ENCODE measurements at regions not wholly inside any gene's neighbourhood (a gene's known extent, or its start where the extent isn't known, plus 50 kb on each side); places are given as distances from the start of the nearest gene placed in this dataset.

- Histone ChIP-seq H3K4me1 (no peaks in the 10 kb centered on the region), H3K9me3 (no peaks in the 10 kb centered on the region), H3K4me3 (no peak overlapping the region), H3K27ac (no peak overlapping the region), H3K27me3 (no peaks in the 10 kb centered on the region), H3K36me3 (replicated peaks in 1 of 2; ENCODE audit: insufficient read depth in 1 of 2, low read depth in 2 of 2) (no peaks in the 10 kb centered on the region)
- DNase-seq: no peak
- intact Hi-C loops (cut with DNase I): no loop called here
- WGBS, 2 donors: 82 to 87% methylated on average over 5 of the region's 5 CpGs
- no peak for ATAC-seq
- TF ChIP-seq POLR2A (IDR thresholded peaks at IDR 0.05) (no peak), CTCF (IDR thresholded peaks at IDR 0.05) (no peak)
Observed at GRCh38 chr4:20532871-20533870, 167.1 kb upstream of the PACRGL start.

- intact Hi-C loops (cut with DNase I): no loop called here
- Histone ChIP-seq H3K4me3 (no peak overlapping the region), H3K4me1 (no peaks in the 10 kb centered on the region), H3K27ac (no peak overlapping the region), H3K27me3 (no peaks in the 10 kb centered on the region), H3K9me3 (no peaks in the 10 kb centered on the region), H3K36me3 (replicated peaks in 1 of 2; ENCODE audit: insufficient read depth in 1 of 2, low read depth in 2 of 2) (no peaks in the 10 kb centered on the region)
- ATAC-seq (no peak), DNase-seq (no peak)
- TF ChIP-seq CTCF (IDR thresholded peaks at IDR 0.05) (no peak), POLR2A (IDR thresholded peaks at IDR 0.05) (no peak)
- 57 to 62% methylated on average over 5 of the region's 5 CpGs for WGBS, 2 donors
Observed at GRCh38 chr4:20538905-20539304, 161.4 kb upstream of the PACRGL start.

GRCh38 chr4:20543131-20543530 lies 157.1 kb upstream of the PACRGL start:
- 57 to 68% methylated on average over 2 of the region's 2 CpGs for WGBS, 2 donors
- TF ChIP-seq CTCF (IDR thresholded peaks at IDR 0.05) (no peak), POLR2A (IDR thresholded peaks at IDR 0.05) (no peak)
- intact Hi-C loops (cut with DNase I): no loop called here
- H3K27me3 ChIP-seq: no peaks in the 10 kb centered on the region
- H3K36me3 ChIP-seq (replicated peaks in 1 of 2; ENCODE audit: insufficient read depth in 1 of 2, low read depth in 2 of 2): no peaks in the 10 kb centered on the region
- no peaks in the 10 kb centered on the region for H3K4me1 ChIP-seq
- DNase-seq (no peak), ATAC-seq (no peak)
- H3K27ac ChIP-seq: no peak overlapping the region
- H3K4me3 ChIP-seq: no peak overlapping the region
- H3K9me3 ChIP-seq: no peaks in the 10 kb centered on the region

- peak; percentile 74 for ATAC-seq
Observed at GRCh38 chr4:20544645-20545044, 155.6 kb upstream of the PACRGL start.

More at GRCh38 chr4:20544645-20545044, 155.6 kb upstream of the PACRGL start:
- H3K4me1 ChIP-seq: no peaks in the 10 kb centered on the region
- H3K36me3 ChIP-seq (replicated peaks in 1 of 2; ENCODE audit: insufficient read depth in 1 of 2, low read depth in 2 of 2): no peaks in the 10 kb centered on the region
- H3K9me3 ChIP-seq: no peaks in the 10 kb centered on the region
- H3K27ac ChIP-seq: no peak overlapping the region
- DNase-seq: no peak
- intact Hi-C loops (cut with DNase I): no loop called here
- TF ChIP-seq POLR2A (IDR thresholded peaks at IDR 0.05) (no peak), CTCF (IDR thresholded peaks at IDR 0.05) (peak; percentile 15 to 74 (median 65))
- no peak overlapping the region for H3K4me3 ChIP-seq
- WGBS, 2 donors: 12 to 15% methylated on average over 3 of the region's 3 CpGs
- H3K27me3 ChIP-seq: no peaks in the 10 kb centered on the region
